ENCODE measurements at regions not wholly inside any gene's neighbourhood (a gene's known extent, or its start where the extent isn't known, plus 50 kb on each side); places are given as distances from the start of the nearest gene placed in this dataset.
"Not testable (repeated sequence)": the region's sequence is repeated elsewhere in the genome, so short reads cannot be mapped to it uniquely, and the experiment has no call there.

- DNase-seq, result no peak
Observed at GRCh38 chr5:68114378-68115040, 101.0 kb upstream of the PIK3R1 start.

- no peak for DNase-seq
Observed at GRCh38 chr5:68112658-68113057, 102.9 kb upstream of the PIK3R1 start.

GRCh38 chr5:68110894-68111293 lies 104.7 kb upstream of the PIK3R1 start:
- DNase-seq, result no peak

- DNase-seq, result no peak
Observed at GRCh38 chr5:68110264-68110663, 105.3 kb upstream of the PIK3R1 start.

GRCh38 chr5:68104217-68104616 lies 111.3 kb upstream of the PIK3R1 start:
- DNase-seq, result not testable (repeated sequence)

GRCh38 chr5:68103297-68103696 lies 112.3 kb upstream of the PIK3R1 start:
- not testable (repeated sequence) for DNase-seq

GRCh38 chr5:68099327-68099726 lies 116.2 kb upstream of the PIK3R1 start:
- no peak for DNase-seq

- no peak for DNase-seq
Observed at GRCh38 chr5:68093455-68094159, 121.9 kb upstream of the PIK3R1 start.

GRCh38 chr5:68088302-68088701 lies 127.3 kb upstream of the PIK3R1 start:
- no peak for DNase-seq

- no peak for DNase-seq
Observed at GRCh38 chr5:68087866-68088265, 127.7 kb upstream of the PIK3R1 start.

GRCh38 chr5:68086857-68087256 lies 128.7 kb upstream of the PIK3R1 start:
- no peak for DNase-seq

- no peak for DNase-seq
Observed at GRCh38 chr5:68086439-68086838, 129.1 kb upstream of the PIK3R1 start.

- DNase-seq, result no peak
Observed at GRCh38 chr5:68084396-68084795, 131.2 kb upstream of the PIK3R1 start.

- DNase-seq, result no peak
Observed at GRCh38 chr5:68080282-68081050, 135.1 kb upstream of the PIK3R1 start.

- no peak for DNase-seq
Observed at GRCh38 chr5:68077349-68077894, 138.1 kb upstream of the PIK3R1 start.

GRCh38 chr5:68074633-68075032 lies 140.9 kb upstream of the PIK3R1 start:
- no peak for DNase-seq

- DNase-seq, result no peak
Observed at GRCh38 chr5:68074048-68074632, 141.4 kb upstream of the PIK3R1 start.

GRCh38 chr5:68071736-68072135 lies 143.8 kb upstream of the PIK3R1 start:
- DNase-seq, result no peak

- DNase-seq, result no peak
Observed at GRCh38 chr5:68071282-68071632, 144.3 kb upstream of the PIK3R1 start.

- no peak for DNase-seq
Observed at GRCh38 chr5:68070591-68071281, 144.8 kb upstream of the PIK3R1 start.

- no peak for DNase-seq
Observed at GRCh38 chr5:68067976-68068603, 147.5 kb upstream of the PIK3R1 start.

GRCh38 chr5:68067291-68067690 lies 148.3 kb upstream of the PIK3R1 start:
- DNase-seq, result no peak

Data from CD4-positive, alpha-beta T cell treated with Interleukin-21 for 1 hour (primary cell).